ENCODE measurements at regions not wholly inside any gene's neighbourhood (a gene's known extent, or its start where the extent isn't known, plus 50 kb on each side); places are given as distances from the start of the nearest gene placed in this dataset.

GRCh38 chr6:134739299-134740026 lies 210.4 kb downstream of the ALDH8A1 start:
- no peak for DNase-seq (ENCODE audit: low spot score)

DNA sequence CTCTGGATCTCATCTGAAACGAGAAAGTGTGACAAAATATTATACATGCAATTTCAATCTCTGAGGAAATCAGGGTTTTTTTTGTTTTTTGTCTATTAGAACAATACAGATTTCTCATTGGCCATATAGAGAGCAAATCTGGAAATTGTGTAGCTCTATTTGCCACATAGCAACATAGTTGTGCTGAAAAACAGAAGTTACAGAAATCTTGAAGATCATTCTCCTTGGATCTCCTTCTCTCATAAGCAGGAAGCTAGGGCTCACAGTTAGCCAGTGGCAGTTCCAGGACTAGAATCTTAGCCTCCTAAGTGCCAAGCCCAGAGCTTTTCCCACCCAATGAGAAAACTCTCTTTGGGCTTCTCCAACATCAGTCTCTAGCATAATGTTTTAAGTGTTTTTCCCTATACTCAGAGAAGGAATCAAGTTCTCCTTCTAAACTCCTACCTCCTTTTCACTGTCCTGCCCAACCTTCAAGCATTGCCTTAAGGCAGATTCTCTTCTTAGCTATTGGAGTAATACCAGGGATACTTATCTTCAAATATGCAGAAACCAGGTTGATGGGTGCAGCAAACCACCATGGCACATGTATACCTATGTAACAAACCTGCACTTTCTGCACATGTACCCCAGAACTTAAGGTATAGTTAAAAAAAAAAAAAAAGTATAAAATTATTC lies 211.6 kb downstream of the ALDH8A1 start:
- no peak for DNase-seq (ENCODE audit: low spot score)

- DNase-seq (ENCODE audit: low spot score): no peak
Measured at GRCh38 chr6:134735461-134735860, 214.4 kb downstream of the ALDH8A1 start.

DNA sequence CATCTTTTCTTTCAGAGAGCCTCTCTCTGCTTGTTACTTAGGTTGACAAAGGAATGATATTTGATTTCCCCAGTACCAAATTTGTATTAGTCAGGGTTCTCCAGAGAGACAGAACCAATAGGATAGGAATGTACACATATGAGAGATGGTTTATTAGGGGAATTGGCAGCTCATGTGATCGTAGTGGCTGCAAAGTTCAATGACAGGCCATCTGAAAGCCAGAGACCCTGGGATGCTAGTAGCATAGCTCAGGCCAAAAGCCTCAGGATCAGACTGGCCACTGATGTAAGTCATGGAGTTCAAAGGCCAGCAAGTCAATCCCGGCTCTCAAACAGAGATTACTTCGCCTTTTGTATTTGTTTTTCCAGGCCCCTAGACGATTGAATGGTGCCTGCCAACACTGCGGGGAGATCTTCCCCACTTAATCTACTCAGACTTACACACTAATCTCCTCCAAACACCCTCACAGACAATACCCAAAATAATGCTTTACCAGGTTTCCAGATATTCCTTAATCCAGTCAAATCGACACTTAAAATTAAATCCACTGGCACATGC lies 215.5 kb downstream of the ALDH8A1 start:
- no peak for DNase-seq (ENCODE audit: low spot score)

- no peak for DNase-seq (ENCODE audit: low spot score)
Measured at GRCh38 chr6:134733801-134734200, 216.1 kb downstream of the ALDH8A1 start.

DNA sequence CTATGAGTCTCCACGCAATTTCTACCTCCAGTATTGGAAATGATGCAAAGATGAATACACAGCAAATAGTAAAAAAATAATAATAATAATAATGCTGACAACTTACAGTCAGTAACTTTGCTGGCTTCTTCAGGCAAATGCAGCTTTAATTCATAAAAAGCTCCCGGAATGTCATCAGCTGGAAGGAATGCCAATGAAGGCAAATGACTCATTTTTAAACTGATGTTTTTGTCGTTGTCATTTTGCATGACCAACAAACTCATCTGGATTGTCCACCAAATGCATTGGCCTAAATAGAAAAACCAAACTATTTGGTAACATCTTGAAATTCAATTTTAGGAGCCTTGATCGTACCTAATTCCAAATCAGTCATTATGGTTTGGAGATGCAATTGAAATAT lies 217.1 kb downstream of the ALDH8A1 start:
- DNase-seq (ENCODE audit: low spot score): no peak

DNA sequence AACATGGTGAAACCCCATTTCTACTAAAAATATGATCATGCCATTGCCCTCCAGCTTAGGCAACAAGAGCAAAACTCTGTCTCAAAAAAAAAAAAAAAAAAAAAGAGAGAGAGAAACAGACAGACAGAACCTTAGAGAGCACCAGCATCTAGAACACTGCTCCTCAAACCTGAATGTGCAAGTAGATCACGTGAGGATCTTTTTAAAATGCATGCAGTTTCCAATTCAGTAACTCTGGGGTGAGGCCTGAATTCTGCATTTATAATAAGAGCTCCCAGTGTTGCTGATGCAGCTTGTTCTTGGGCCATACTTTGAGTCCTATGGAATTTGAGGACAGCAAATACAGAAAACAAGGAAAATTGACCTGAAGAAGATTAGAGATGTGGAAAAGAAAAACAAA lies 218.3 kb downstream of the ALDH8A1 start:
- DNase-seq (ENCODE audit: low spot score): no peak

- no peak for DNase-seq (ENCODE audit: low spot score)
Measured at GRCh38 chr6:134730013-134730412, 219.9 kb downstream of the ALDH8A1 start.

DNA sequence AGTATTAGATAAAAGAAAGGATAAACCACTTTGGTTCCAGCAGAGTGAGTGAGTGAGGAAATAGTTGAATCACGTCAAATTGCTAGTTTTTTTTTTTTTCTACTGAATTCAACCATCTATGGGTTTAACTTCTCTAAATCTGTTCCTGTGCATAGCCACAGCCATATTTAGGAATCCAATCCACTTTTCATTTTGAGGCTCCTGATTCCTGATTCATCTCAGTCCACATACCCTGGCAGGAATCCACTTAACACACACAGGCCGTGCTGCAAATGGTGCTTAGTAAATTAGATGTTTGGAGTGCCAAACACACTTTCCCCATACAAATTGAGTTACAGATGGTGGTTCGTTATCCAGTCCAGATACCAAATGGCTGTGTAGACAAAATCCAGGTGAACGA lies 220.3 kb downstream of the ALDH8A1 start:
- no peak for DNase-seq (ENCODE audit: low spot score)

DNA sequence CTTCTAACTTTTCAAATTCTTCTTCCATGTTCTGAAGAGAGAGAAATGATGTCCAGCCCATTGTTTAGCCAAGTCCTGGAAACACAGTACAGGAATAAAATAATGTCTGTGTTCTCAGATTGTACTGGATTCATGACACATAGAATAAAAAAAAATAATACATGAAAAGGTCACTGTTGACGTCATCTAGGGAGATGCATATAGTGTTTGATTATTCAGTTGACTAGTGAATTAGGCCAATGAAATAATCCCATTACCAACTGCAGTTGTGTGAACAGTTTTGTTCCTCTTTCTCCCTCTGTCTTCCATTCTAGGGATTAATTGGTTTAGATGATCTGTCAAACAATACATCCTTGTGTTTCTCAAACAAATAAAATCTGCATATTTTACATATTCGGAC lies 222.8 kb downstream of the ALDH8A1 start:
- no peak for DNase-seq (ENCODE audit: low spot score)

- no peak for DNase-seq (ENCODE audit: low spot score)
Measured at GRCh38 chr6:134725590-134725989, 224.3 kb downstream of the ALDH8A1 start.

DNA sequence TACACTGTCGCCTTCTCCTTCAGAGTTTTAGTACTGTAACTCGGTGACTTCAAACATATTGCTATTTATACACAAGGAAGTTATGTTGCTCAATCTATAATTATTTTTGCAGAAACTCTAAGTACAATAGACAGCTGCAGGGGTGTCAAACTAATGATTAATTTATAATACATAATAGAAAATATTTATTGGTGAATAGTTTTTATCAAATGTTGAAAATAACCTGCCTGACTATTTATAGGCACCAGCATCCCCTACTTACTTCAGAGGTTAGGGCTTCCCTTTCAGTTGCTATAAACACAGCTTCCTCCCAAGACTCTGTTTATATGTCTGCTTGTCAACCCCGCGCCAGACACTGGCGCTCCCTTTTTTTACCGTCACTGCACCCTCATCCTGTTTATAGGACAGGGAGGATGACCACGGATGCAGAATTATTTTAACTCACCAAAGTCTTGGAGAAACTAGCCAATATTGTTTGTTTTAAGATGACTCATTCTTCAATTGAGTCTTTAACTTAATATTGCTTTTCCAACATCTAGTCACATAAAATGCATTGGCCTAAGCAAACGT lies 225.0 kb downstream of the ALDH8A1 start:
- no peak for DNase-seq (ENCODE audit: low spot score)

- DNase-seq (ENCODE audit: low spot score): no peak
Measured at GRCh38 chr6:134723081-134723871, 226.6 kb downstream of the ALDH8A1 start.

- no peak for DNase-seq (ENCODE audit: low spot score)
Measured at GRCh38 chr6:134722200-134722870, 227.6 kb downstream of the ALDH8A1 start.

- no peak for DNase-seq (ENCODE audit: low spot score)
Measured at GRCh38 chr6:134721060-134721405, 228.9 kb downstream of the ALDH8A1 start.

- DNase-seq (ENCODE audit: low spot score): no peak
Measured at GRCh38 chr6:134720353-134721059, 229.4 kb downstream of the ALDH8A1 start.

GRCh38 chr6:134719911-134720310 lies 230.0 kb downstream of the ALDH8A1 start:
- DNase-seq (ENCODE audit: low spot score): no peak

GRCh38 chr6:134719286-134719685 lies 230.6 kb downstream of the ALDH8A1 start:
- no peak for DNase-seq (ENCODE audit: low spot score)

DNA sequence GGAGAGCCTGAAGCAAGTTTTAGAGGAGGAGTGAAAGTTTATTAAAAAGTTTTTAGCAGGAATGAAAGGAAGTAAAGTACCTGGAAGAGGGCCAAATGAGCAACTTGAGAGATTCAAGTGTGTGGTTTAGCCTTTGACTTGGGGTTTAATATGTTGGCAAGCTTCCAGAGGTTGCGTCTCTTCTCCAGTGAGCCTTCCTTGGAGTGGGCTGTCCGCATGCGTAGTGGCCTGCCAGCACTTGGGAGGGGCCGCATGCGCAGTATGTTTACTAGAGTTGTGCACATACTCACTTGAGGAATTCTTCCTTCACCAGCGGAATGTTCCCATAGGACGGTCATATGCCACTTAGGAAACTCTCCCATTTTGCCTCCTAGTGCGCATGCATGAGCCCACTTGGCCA lies 235.2 kb downstream of the ALDH8A1 start:
- peak; percentile 60 for DNase-seq (ENCODE audit: low spot score)

DNA sequence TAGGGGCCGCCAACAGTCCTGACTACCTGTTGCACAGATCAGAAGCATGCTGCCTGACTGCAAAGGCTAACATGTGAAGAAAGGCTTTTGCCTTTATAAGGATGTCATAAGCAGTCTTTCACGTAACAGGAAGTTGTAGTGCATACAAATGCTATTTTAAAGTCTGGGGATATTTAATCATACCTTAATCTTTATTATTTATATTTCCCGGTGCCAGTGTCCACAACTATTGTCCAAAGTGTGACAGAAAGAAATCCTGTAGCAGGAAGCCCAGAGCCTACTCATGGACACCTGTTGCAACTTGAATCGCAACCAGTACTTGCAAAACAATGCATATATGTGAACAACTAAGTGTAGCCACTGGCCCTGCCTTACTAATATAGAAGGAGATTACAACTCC lies 235.8 kb downstream of the ALDH8A1 start:
- no peak for DNase-seq (ENCODE audit: low spot score)

- DNase-seq (ENCODE audit: low spot score): no peak
Measured at GRCh38 chr6:134712311-134712710, 237.6 kb downstream of the ALDH8A1 start.

Data from LoVo (cell line).